ENCODE measurements at regions not wholly inside any gene's neighbourhood (a gene's known extent, or its start where the extent isn't known, plus 50 kb on each side); places are given as distances from the start of the nearest gene placed in this dataset.

GRCh38 chr16:85991425-85991824 lies 92.5 kb downstream of the IRF8 start:
- DNase-seq: no peak

GRCh38 chr16:85991856-85992255 lies 92.9 kb downstream of the IRF8 start:
- no peak for DNase-seq

GRCh38 chr16:85992359-85992758 lies 93.4 kb downstream of the IRF8 start:
- no peak for DNase-seq

- no peak for DNase-seq
These were observed 93.8 kb downstream of the IRF8 start for GRCh38 chr16:85992779-85993178.

- DNase-seq: no peak
These were observed 95.8 kb downstream of the IRF8 start for GRCh38 chr16:85994492-85995490.

GRCh38 chr16:85995541-85996423 lies 96.8 kb downstream of the IRF8 start:
- no peak for DNase-seq

- DNase-seq: no peak
These were observed 97.9 kb downstream of the IRF8 start for GRCh38 chr16:85996843-85997242.

GRCh38 chr16:85998171-85998867 lies 99.4 kb downstream of the IRF8 start:
- DNase-seq: no peak

- no peak for DNase-seq
These were observed 100.1 kb downstream of the IRF8 start for GRCh38 chr16:85998868-85999729.

GRCh38 chr16:85999778-86000177 lies 100.8 kb downstream of the IRF8 start:
- no peak for DNase-seq

GRCh38 chr16:86002178-86002900 lies 103.4 kb downstream of the IRF8 start:
- no peak for DNase-seq

- DNase-seq: no peak
These were observed 108.6 kb downstream of the IRF8 start for GRCh38 chr16:86007524-86007923.

GRCh38 chr16:86010680-86011141 lies 111.7 kb downstream of the IRF8 start:
- no peak for DNase-seq

- DNase-seq: no peak
These were observed 112.6 kb downstream of the IRF8 start for GRCh38 chr16:86011532-86011931.

GRCh38 chr16:86012221-86012620 lies 113.3 kb downstream of the IRF8 start:
- no peak for DNase-seq

GRCh38 chr16:86013867-86014266 lies 114.9 kb downstream of the IRF8 start:
- no peak for DNase-seq

- no peak for DNase-seq
These were observed 116.6 kb downstream of the IRF8 start for GRCh38 chr16:86015606-86016005.

- DNase-seq: no peak
These were observed 117.4 kb downstream of the IRF8 start for GRCh38 chr16:86016201-86016965.

- no peak for DNase-seq
These were observed 119.1 kb downstream of the IRF8 start for GRCh38 chr16:86018071-86018470.

- no peak for DNase-seq
These were observed 119.5 kb downstream of the IRF8 start for GRCh38 chr16:86018487-86018886.

Data from NCI-H2029 treated with DMSO at 0.1 percent for 48 hours (cell line).